SH-SY5Y (cell line): ENCODE measurements at regions not wholly inside any gene's neighbourhood (a gene's known extent, or its start where the extent isn't known, plus 50 kb on each side); places are given as distances from the start of the nearest gene placed in this dataset.

Experiments used
- GATA2 ChIP-seq: IDR thresholded peaks from 2 replicates; pipeline ENCODE4 v1.6.1; 2011; ENCODE audit warnings: mild to moderate bottlenecking, low read depth, low read length
- GATA3 ChIP-seq: IDR thresholded peaks from 2 replicates; pipeline ENCODE4 v1.6.1; 2011; ENCODE audit warnings: low read depth, mild to moderate bottlenecking, low read length, moderate library complexity

DNA sequence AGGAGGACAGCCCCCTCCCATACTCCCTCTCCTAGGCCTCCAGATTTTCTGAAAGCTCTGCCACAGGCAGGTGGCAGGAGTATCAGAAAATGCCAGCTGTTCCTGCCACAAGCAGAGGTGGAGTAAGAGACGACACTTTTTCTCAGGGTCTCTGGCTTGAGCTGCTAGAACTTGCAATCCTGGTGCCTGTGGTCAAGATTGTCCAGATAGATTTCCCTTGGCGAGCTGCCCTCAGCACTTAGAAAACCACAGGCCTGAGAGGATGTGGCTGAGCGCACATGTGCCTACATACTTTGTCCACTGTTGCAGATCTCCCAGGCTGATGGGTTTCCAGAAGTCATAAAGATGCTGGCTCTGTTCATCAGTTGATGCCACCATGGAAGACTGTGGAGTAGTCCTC lies 65.7 kb upstream of the NAV2 start:
- peak; percentile 39; the same call in 1 of the 2 replicates for TF ChIP-seq GATA2
- no peak for TF ChIP-seq GATA3
